ENCODE measurements at regions not wholly inside any gene's neighbourhood (a gene's known extent, or its start where the extent isn't known, plus 50 kb on each side); places are given as distances from the start of the nearest gene placed in this dataset.

DNA sequence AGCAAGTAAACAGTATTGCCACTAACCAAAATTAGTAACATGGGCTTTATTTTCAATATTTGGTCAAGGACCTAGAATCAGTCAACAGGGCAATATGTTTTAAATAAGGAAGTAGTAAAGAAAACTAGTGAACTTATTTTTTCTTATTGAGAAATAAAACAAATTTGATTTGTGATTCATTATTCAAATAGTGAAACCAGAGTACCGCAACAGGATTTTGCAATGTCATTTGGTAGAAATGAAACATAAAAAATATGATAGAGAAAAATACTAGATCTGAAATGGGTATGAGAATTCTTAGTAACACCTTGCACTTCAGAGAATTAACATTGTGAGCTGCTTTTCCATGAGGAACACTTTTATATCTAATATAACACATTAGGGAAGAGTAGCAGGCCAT, 291.8 kb upstream of the GBE1 start:
- TF ChIP-seq CTCF (IDR thresholded peaks at IDR 0.05; ENCODE audit: low read length): no peak
- TF ChIP-seq EZH2 (optimal IDR thresholded peaks at IDR 0.05; ENCODE audit: low read depth, low read length): no peak
- TF ChIP-seq EZH2phosphoT487 (IDR thresholded peaks at IDR 0.05; ENCODE audit: low read length): no peak

All from MM.1S (cell line).